ENCODE measurements at regions not wholly inside any gene's neighbourhood (a gene's known extent, or its start where the extent isn't known, plus 50 kb on each side); places are given as distances from the start of the nearest gene placed in this dataset.
A peak's percentile ranks its signal among the peaks of the same experiment; 100 is the strongest.

GRCh38 chr6:14046476-14047068 lies 71.0 kb upstream of the CD83 start:
- peak; percentile 65 for DNase-seq
- no peaks in the 10 kb centered on the region for H3K36me3 ChIP-seq (replicated peaks in 1 of 2; ENCODE audit: control insufficient read depth in 1 of 2, insufficient read depth in 2 of 2, low read length in 1 of 2)
- H3K9ac ChIP-seq: no peak overlapping the region
- no peaks in the 10 kb centered on the region for H3K79me2 ChIP-seq (ENCODE audit: insufficient read depth)
- H3K4me1 ChIP-seq (ENCODE audit: control insufficient read depth in 1 of 2, insufficient read depth in 2 of 2, low read depth in 1 of 2, low read length in 1 of 2): no peaks in the 10 kb centered on the region
- H3F3A ChIP-seq (replicated peaks; ENCODE audit: insufficient read depth): no peaks in the 10 kb centered on the region
- ChIA-PET POLR2A (no interaction called here), CTCF (interaction anchor here (0.9 to 5.0 kb wide), 20 partner anchors 9 to 219 kb away, joined by 3 to 43 read pairs (median 4); no protein-coding TSS in a partner anchor)
- no peak for TF ChIP-seq RCOR1 (IDR thresholded peaks at IDR 0.05; ENCODE audit: low read length)
- TF ChIP-seq SMC3 (IDR thresholded peaks at IDR 0.05; ENCODE audit: low read depth, low read length): peak; percentile 65
- TF ChIP-seq CTCF (IDR thresholded peaks at IDR 0.05): peak; percentile 73
- TF ChIP-seq RAD21 (IDR thresholded peaks at IDR 0.05; ENCODE audit: low read length): peak; percentile 73
- no peak for TF ChIP-seq MEF2A (IDR thresholded peaks at IDR 0.05; ENCODE audit: borderline replicate concordance, low read depth)
- TF ChIP-seq RFX5 (IDR thresholded peaks at IDR 0.05; ENCODE audit: low read length): no peak
- H3K4me3 ChIP-seq (ENCODE audit: low read depth in 2 of 2, low read length in 1 of 2): no peak overlapping the region
- no peak overlapping the region for H2AFZ ChIP-seq (ENCODE audit: low read depth)
- H3K9me3 ChIP-seq: no peaks in the 10 kb centered on the region
- no peak overlapping the region for H3K4me2 ChIP-seq
- H4K20me1 ChIP-seq (ENCODE audit: insufficient read depth): no peaks in the 10 kb centered on the region
- WGBS (ENCODE audit: low lambda C conversion rate): 29% methylated on average over 8 of the region's 8 CpGs
- no peaks in the 10 kb centered on the region for H3K9me2 ChIP-seq
- H3K27ac ChIP-seq (ENCODE audit: low read depth in 2 of 2, low read length in 1 of 2): no peak overlapping the region
- no peaks in the 10 kb centered on the region for H3K27me3 ChIP-seq (ENCODE audit: insufficient read depth)

- Histone ChIP-seq H3K79me2 (ENCODE audit: insufficient read depth) (no peaks in the 10 kb centered on the region), H3K4me3 (ENCODE audit: low read depth in 2 of 2, low read length in 1 of 2) (no peak overlapping the region), H3K9me2 (no peaks in the 10 kb centered on the region), H4K20me1 (ENCODE audit: insufficient read depth) (no peaks in the 10 kb centered on the region), H3F3A (replicated peaks; ENCODE audit: insufficient read depth) (no peaks in the 10 kb centered on the region), H3K36me3 (replicated peaks in 1 of 2; ENCODE audit: control insufficient read depth in 1 of 2, insufficient read depth in 2 of 2, low read length in 1 of 2) (no peaks in the 10 kb centered on the region), H3K4me1 (ENCODE audit: control insufficient read depth in 1 of 2, insufficient read depth in 2 of 2, low read depth in 1 of 2, low read length in 1 of 2) (no peaks in the 10 kb centered on the region; a peak in 1 of 4 replicates), H3K27me3 (ENCODE audit: insufficient read depth) (no peaks in the 10 kb centered on the region), H3K9me3 (no peaks in the 10 kb centered on the region), H3K4me2 (no peak overlapping the region), H3K9ac (no peak overlapping the region), H2AFZ (ENCODE audit: low read depth) (no peak overlapping the region), H3K27ac (ENCODE audit: low read depth in 2 of 2, low read length in 1 of 2) (no peak overlapping the region)
- 76% methylated on average over 5 of the region's 5 CpGs for WGBS (ENCODE audit: low lambda C conversion rate)
- DNase-seq: no peak
- TF ChIP-seq MAX (IDR thresholded peaks at IDR 0.05; ENCODE audit: low read depth) (no peak), NFIC (IDR thresholded peaks at IDR 0.05; ENCODE audit: borderline replicate concordance) (no peak), USF2 (IDR thresholded peaks at IDR 0.05; ENCODE audit: borderline replicate concordance, low read depth, low read length) (no peak), JUND (IDR thresholded peaks at IDR 0.05) (no peak), IRF3 (IDR thresholded peaks at IDR 0.05; ENCODE audit: low read depth, low read length) (no peak), RXRA (IDR thresholded peaks at IDR 0.05; ENCODE audit: borderline replicate concordance, low read depth) (no peak), PBX3 (IDR thresholded peaks at IDR 0.05) (no peak), TCF12 (IDR thresholded peaks at IDR 0.05) (no peak), ZBTB33 (IDR thresholded peaks at IDR 0.05; ENCODE audit: borderline replicate concordance, low read depth) (no peak), RAD21 (IDR thresholded peaks at IDR 0.05; ENCODE audit: low read length) (no peak), EP300 (IDR thresholded peaks at IDR 0.05; ENCODE audit: borderline replicate concordance in 1 of 2, low read depth in 1 of 2, low read length in 1 of 2) (no peak)
- ChIA-PET CTCF (interaction anchor here (0.5 to 5.0 kb wide), 13 partner anchors 8 to 1332 kb away, joined by 3 to 43 read pairs (median 4); no protein-coding TSS in a partner anchor), POLR2A (no interaction called here)
Observed at GRCh38 chr6:14047151-14047740, 70.3 kb upstream of the CD83 start.
